Parathyroid adenoma (tissue), 2 donors: ENCODE measurements at regions not wholly inside any gene's neighbourhood (a gene's known extent, or its start where the extent isn't known, plus 50 kb on each side); places are given as distances from the start of the nearest gene placed in this dataset.
A peak's percentile ranks its signal among the peaks of the same experiment; 100 is the strongest.
"Not testable (repeated sequence)": the region's sequence is repeated elsewhere in the genome, so short reads cannot be mapped to it uniquely, and the experiment has no call there.

Source experiments
- H2AFZ ChIP-seq: fragments of 300-600 bp; sonication (generic); one replicate; pipeline ENCODE4 v1.7.0; 2017; ENCODE audit warnings: antibody characterized with exemption, mild to moderate bottlenecking
- H3K27ac ChIP-seq: fragments of 300-600 bp; sonication (generic); one replicate; pipeline ENCODE4 v1.7.0; 2017
- H3K27me3 ChIP-seq: fragments of 300-600 bp; sonication (generic); one replicate; pipeline ENCODE4 v1.7.0; 2017; ENCODE audit warnings: low read length; ENCODE audit not compliant: control insufficient read depth, insufficient read depth
- H3K36me3 ChIP-seq: fragments of 300-600 bp; sonication (generic); one replicate; pipeline ENCODE4 v1.7.0; 2017; ENCODE audit warnings: low read length; ENCODE audit not compliant: control insufficient read depth, insufficient read depth
- H3K4me1 ChIP-seq: fragments of 300-600 bp; sonication (generic); one replicate; pipeline ENCODE4 v1.7.0; 2017; ENCODE audit warnings: control low read depth
- H3K4me2 ChIP-seq: fragments of 300-600 bp; sonication (generic); one replicate; pipeline ENCODE4 v1.7.0; 2017; ENCODE audit warnings: low read length
- H3K4me3 ChIP-seq: fragments of 300-600 bp; sonication (generic); one replicate; pipeline ENCODE4 v1.7.0; 2017; ENCODE audit warnings: low read depth, low read length
- H3K79me2 ChIP-seq: fragments of 300-600 bp; sonication (generic); one replicate; pipeline ENCODE4 v1.7.0; 2017; ENCODE audit warnings: control low read depth
- H3K9ac ChIP-seq: fragments of 300-600 bp; sonication (generic); one replicate; pipeline ENCODE4 v1.7.0; 2017; ENCODE audit warnings: mild to moderate bottlenecking
- H3K9me3 ChIP-seq: fragments of 300-600 bp; sonication (generic); one replicate; pipeline ENCODE4 v1.7.0; 2017; ENCODE audit warnings: low read length; ENCODE audit not compliant: control insufficient read depth
- TF ChIP-seq, protein P1 (sequence below): fragments of 300-600 bp; sonication (generic); IDR thresholded peaks from one replicate; pipeline ENCODE4 v1.7.0; 2017; ENCODE audit warnings: antibody characterized with exemption, mild to moderate bottlenecking
- donor health status: primary hyperparathyroidism.

- Histone ChIP-seq H3K9me3 (no peaks in the 10 kb centered on the region), H3K4me1 (no peaks in the 10 kb centered on the region), H3K4me3 (no peak overlapping the region), H2AFZ (no peak overlapping the region), H3K4me2 (no peak overlapping the region), H3K36me3 (no peaks in the 10 kb centered on the region), H3K79me2 (no peaks in the 10 kb centered on the region), H3K27ac (no peak overlapping the region), H3K9ac (no peak overlapping the region), H3K27me3 (no peaks in the 10 kb centered on the region)
- TF ChIP-seq, protein P1, sequence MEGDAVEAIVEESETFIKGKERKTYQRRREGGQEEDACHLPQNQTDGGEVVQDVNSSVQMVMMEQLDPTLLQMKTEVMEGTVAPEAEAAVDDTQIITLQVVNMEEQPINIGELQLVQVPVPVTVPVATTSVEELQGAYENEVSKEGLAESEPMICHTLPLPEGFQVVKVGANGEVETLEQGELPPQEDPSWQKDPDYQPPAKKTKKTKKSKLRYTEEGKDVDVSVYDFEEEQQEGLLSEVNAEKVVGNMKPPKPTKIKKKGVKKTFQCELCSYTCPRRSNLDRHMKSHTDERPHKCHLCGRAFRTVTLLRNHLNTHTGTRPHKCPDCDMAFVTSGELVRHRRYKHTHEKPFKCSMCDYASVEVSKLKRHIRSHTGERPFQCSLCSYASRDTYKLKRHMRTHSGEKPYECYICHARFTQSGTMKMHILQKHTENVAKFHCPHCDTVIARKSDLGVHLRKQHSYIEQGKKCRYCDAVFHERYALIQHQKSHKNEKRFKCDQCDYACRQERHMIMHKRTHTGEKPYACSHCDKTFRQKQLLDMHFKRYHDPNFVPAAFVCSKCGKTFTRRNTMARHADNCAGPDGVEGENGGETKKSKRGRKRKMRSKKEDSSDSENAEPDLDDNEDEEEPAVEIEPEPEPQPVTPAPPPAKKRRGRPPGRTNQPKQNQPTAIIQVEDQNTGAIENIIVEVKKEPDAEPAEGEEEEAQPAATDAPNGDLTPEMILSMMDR = no peak
Measured at GRCh38 chr5:169385636-169386035, 84.7 kb upstream of the SLIT3 start.

GRCh38 chr5:169384661-169385060 lies 83.7 kb upstream of the SLIT3 start:
- H3K9ac ChIP-seq = no peak overlapping the region
- H3K36me3 ChIP-seq = no peaks in the 10 kb centered on the region
- H3K27me3 ChIP-seq = no peaks in the 10 kb centered on the region
- no peak overlapping the region for H3K4me2 ChIP-seq
- TF ChIP-seq, protein P1 = no peak
- H2AFZ ChIP-seq = no peak overlapping the region
- no peaks in the 10 kb centered on the region for H3K4me1 ChIP-seq
- H3K4me3 ChIP-seq = no peak overlapping the region
- no peaks in the 10 kb centered on the region for H3K9me3 ChIP-seq
- no peaks in the 10 kb centered on the region for H3K79me2 ChIP-seq
- H3K27ac ChIP-seq = no peak overlapping the region

DNA sequence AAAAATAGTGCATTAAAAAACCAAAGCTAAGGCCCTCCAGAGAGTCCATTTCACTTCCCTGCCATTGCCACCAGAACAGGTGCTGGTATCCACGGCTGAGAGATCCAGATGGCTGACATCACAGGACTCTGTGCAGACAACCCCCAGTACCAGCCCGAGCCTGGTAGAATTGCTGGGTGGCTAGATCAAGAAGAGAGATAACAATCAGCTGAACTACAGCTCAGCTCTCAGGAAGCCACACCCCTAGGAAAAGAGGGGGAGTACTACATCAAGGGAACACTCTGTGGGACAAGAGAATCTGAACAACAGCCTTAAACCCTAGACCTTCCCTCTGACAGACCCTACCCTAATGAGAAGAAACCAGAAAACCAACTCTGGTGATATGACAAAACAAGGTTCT lies 73.8 kb upstream of the SLIT3 start:
- Histone ChIP-seq H3K27ac (no peak overlapping the region), H3K9me3 (no peaks in the 10 kb centered on the region), H2AFZ (peak overlapping the region; percentile 68), H3K4me1 (peaks cover 8% of the 10 kb centered on the region), H3K4me3 (no peak overlapping the region), H3K4me2 (peak overlapping the region; percentile 21), H3K27me3 (no peaks in the 10 kb centered on the region), H3K79me2 (no peaks in the 10 kb centered on the region), H3K36me3 (no peaks in the 10 kb centered on the region), H3K9ac (no peak overlapping the region)
- TF ChIP-seq, protein P1 = no peak

DNA sequence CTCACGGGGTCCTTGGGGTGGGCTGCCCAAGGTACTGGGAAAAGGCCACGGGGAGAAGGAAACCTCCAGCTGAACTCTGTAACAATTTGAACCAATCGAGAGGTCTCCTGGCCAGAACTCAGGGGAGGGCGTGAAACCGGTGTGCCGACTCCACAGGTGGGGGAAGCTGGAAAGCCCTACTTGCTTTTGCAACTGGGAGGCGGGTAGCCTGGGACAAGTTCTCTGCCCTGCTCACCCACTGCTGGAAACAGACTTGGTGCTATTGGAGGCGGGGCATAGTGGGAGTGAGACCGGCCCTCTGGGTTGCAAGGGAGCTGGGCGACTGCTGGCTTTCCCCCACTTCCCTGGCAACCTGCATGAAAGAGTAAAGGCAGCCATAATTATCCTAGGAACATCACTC lies 73.2 kb upstream of the SLIT3 start:
- Histone ChIP-seq H3K4me1 (peaks cover 8% of the 10 kb centered on the region), H3K9ac (no peak overlapping the region), H3K27ac (no peak overlapping the region), H3K36me3 (no peaks in the 10 kb centered on the region), H3K4me2 (no peak overlapping the region), H3K27me3 (no peaks in the 10 kb centered on the region), H3K9me3 (no peaks in the 10 kb centered on the region), H3K79me2 (no peaks in the 10 kb centered on the region), H3K4me3 (no peak overlapping the region), H2AFZ (peak overlapping the region; percentile 68)
- TF ChIP-seq, protein P1 = no peak

DNA sequence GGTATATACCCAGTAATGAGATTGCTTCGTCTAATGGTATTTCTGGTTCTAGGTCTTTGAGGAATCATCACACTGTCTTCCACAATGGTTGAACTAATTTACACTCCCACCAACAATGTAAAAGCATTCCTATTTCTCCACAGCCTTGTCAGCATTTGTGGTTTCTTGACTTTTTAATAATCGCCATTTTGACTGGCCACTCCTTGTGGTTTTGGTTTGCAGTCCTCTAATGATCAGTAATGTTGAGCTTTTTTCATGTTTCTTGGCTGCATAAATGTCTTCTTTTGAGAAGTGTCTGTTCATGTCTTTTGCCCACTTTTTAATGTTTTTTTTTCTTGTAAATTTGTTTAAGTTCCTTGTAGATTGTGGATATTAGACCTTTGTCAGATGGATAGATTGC lies 70.9 kb upstream of the SLIT3 start:
- not testable (repeated sequence) for H3K4me2 ChIP-seq, H3K9ac ChIP-seq, H3K4me3 ChIP-seq, H3K27me3 ChIP-seq, H3K36me3 ChIP-seq, H3K27ac ChIP-seq, H2AFZ ChIP-seq, H3K9me3 ChIP-seq, H3K79me2 ChIP-seq, H3K4me1 ChIP-seq
